Thyroid gland (tissue), 4 donors: ENCODE measurements at regions not wholly inside any gene's neighbourhood (a gene's known extent, or its start where the extent isn't known, plus 50 kb on each side); places are given as distances from the start of the nearest gene placed in this dataset.

Experiments
- CTCF ChIP-seq, 6 experiments: fragments of 200-600 bp in 3 of 6; fragments of 450-650 bp in 3 of 6; sonication (generic) in 3 of 6; IDR thresholded peaks; one replicate each; pipeline ENCODE4 v1.5.1; 2016 to 2019; ENCODE audit warnings: antibody characterized with exemption in 6 of 6, mild to moderate bottlenecking in 2 of 6, inconsistent platforms in 1 of 6, moderate library complexity in 1 of 6
- POLR2A ChIP-seq, 2 donors: fragments of 450-650 bp; IDR thresholded peaks; one replicate each; pipeline ENCODE4 v1.6.1; 2017; ENCODE audit warnings: antibody characterized with exemption in 2 of 2, mild to moderate bottlenecking in 2 of 2, moderate library complexity in 1 of 2

GRCh38 chr21:24829397-24829796 is 777.9 kb downstream of the MRPL39 start:
- TF ChIP-seq CTCF (IDR thresholded peaks at IDR 0.05) (no peak), POLR2A (IDR thresholded peaks at IDR 0.05) (no peak)
